Inferior parietal cortex (tissue), 1 donor: ENCODE measurements at regions not wholly inside any gene's neighbourhood (a gene's known extent, or its start where the extent isn't known, plus 50 kb on each side); places are given as distances from the start of the nearest gene placed in this dataset.

Experiments used
- DNase-seq: peaks from one replicate; pipeline ENCODE4 v3.0.0-alpha.2; 2016; ENCODE audit errors: extremely low spot score

GRCh38 chr13:50318887-50319286, 303.6 kb downstream of the KCNRG start:
- no peak for DNase-seq

- DNase-seq, result no peak
These were observed 304.5 kb downstream of the KCNRG start for GRCh38 chr13:50319635-50320255.

GRCh38 chr13:50320271-50320862, 305.1 kb downstream of the KCNRG start:
- DNase-seq, result no peak

GRCh38 chr13:50322006-50322405, 306.8 kb downstream of the KCNRG start:
- DNase-seq, result no peak

- DNase-seq, result no peak
These were observed 308.3 kb downstream of the KCNRG start for GRCh38 chr13:50323440-50324065.

GRCh38 chr13:50326271-50326670, 311.0 kb downstream of the KCNRG start:
- DNase-seq, result no peak

- no peak for DNase-seq
These were observed 311.6 kb downstream of the KCNRG start for GRCh38 chr13:50326811-50327210.

- no peak for DNase-seq
These were observed 319.0 kb downstream of the KCNRG start for GRCh38 chr13:50334115-50334778.

GRCh38 chr13:50334944-50335343, 319.7 kb downstream of the KCNRG start:
- DNase-seq, result no peak

- DNase-seq, result no peak
These were observed 324.0 kb downstream of the KCNRG start for GRCh38 chr13:50339271-50339670.

- DNase-seq, result no peak
These were observed 324.9 kb downstream of the KCNRG start for GRCh38 chr13:50340146-50340545.

GRCh38 chr13:50340551-50341287, 325.5 kb downstream of the KCNRG start:
- no peak for DNase-seq

GRCh38 chr13:50341526-50341925, 326.3 kb downstream of the KCNRG start:
- DNase-seq, result no peak

- DNase-seq, result no peak
These were observed 329.5 kb downstream of the KCNRG start for GRCh38 chr13:50344717-50345116.

- DNase-seq, result no peak
These were observed 330.6 kb downstream of the KCNRG start for GRCh38 chr13:50345804-50346203.

GRCh38 chr13:50348371-50348770, 333.1 kb downstream of the KCNRG start:
- DNase-seq, result no peak

- DNase-seq, result no peak
These were observed 337.7 kb downstream of the KCNRG start for GRCh38 chr13:50352720-50353480.

- DNase-seq, result no peak
These were observed 338.6 kb downstream of the KCNRG start for GRCh38 chr13:50353651-50354415.

- no peak for DNase-seq
These were observed 340.6 kb downstream of the KCNRG start for GRCh38 chr13:50355797-50356196.

GRCh38 chr13:50357136-50357535, 341.9 kb downstream of the KCNRG start:
- no peak for DNase-seq
